HG03378 (cell line): ENCODE measurements at regions not wholly inside any gene's neighbourhood (a gene's known extent, or its start where the extent isn't known, plus 50 kb on each side); places are given as distances from the start of the nearest gene placed in this dataset.

Experiments
- ATAC-seq: cut with Tn5 transposase; IDR thresholded peaks from one replicate; pipeline ENCODE4 v1.9.1; 2021; ENCODE audit warnings: mild to moderate bottlenecking, moderate library complexity; ENCODE audit not compliant: unreplicated experiment

- ATAC-seq: peak; percentile 90
Observed at GRCh38 chr2:183214680-183215079, 90.4 kb downstream of the NUP35 start.

GRCh38 chr2:183215917-183216316 lies 91.7 kb downstream of the NUP35 start:
- ATAC-seq: no peak

GRCh38 chr2:183219888-183220287 lies 95.6 kb downstream of the NUP35 start:
- ATAC-seq: no peak

GRCh38 chr2:183222751-183223150 lies 98.5 kb downstream of the NUP35 start:
- ATAC-seq: no peak

- no peak for ATAC-seq
Observed at GRCh38 chr2:183224948-183225347, 100.7 kb downstream of the NUP35 start.

- no peak for ATAC-seq
Observed at GRCh38 chr2:183227176-183227575, 102.9 kb downstream of the NUP35 start.

- ATAC-seq: peak; percentile 65
Observed at GRCh38 chr2:183229386-183229785, 105.1 kb downstream of the NUP35 start.

GRCh38 chr2:183232161-183232865 lies 108.1 kb downstream of the NUP35 start:
- ATAC-seq: no peak

GRCh38 chr2:183242937-183243336 lies 118.7 kb downstream of the NUP35 start:
- no peak for ATAC-seq

- ATAC-seq: no peak
Observed at GRCh38 chr2:183243758-183244157, 119.5 kb downstream of the NUP35 start.

GRCh38 chr2:183244300-183244844 lies 120.1 kb downstream of the NUP35 start:
- no peak for ATAC-seq

- ATAC-seq: peak; percentile 72
Observed at GRCh38 chr2:183248866-183249567, 124.8 kb downstream of the NUP35 start.

GRCh38 chr2:183250061-183250460 lies 125.8 kb downstream of the NUP35 start:
- no peak for ATAC-seq

- no peak for ATAC-seq
Observed at GRCh38 chr2:183250472-183250871, 126.2 kb downstream of the NUP35 start.

- ATAC-seq: no peak
Observed at GRCh38 chr2:183253441-183254130, 129.3 kb downstream of the NUP35 start.

GRCh38 chr2:183255411-183255810 lies 131.2 kb downstream of the NUP35 start:
- no peak for ATAC-seq

GRCh38 chr2:183259921-183260320 lies 135.7 kb downstream of the NUP35 start:
- ATAC-seq: no peak

GRCh38 chr2:183260527-183260926 lies 136.3 kb downstream of the NUP35 start:
- no peak for ATAC-seq

GRCh38 chr2:183264890-183265535 lies 140.8 kb downstream of the NUP35 start:
- no peak for ATAC-seq

GRCh38 chr2:183267148-183267827 lies 143.0 kb downstream of the NUP35 start:
- ATAC-seq: no peak

- ATAC-seq: no peak
Observed at GRCh38 chr2:183269956-183270355, 145.7 kb downstream of the NUP35 start.
